NCI-H2227 (cell line): ENCODE measurements at regions not wholly inside any gene's neighbourhood (a gene's known extent, or its start where the extent isn't known, plus 50 kb on each side); places are given as distances from the start of the nearest gene placed in this dataset.
"Not testable (repeated sequence)": the region's sequence is repeated elsewhere in the genome, so short reads cannot be mapped to it uniquely, and the experiment has no call there.

Source experiments
- DNase-seq: peaks from one replicate; lab custom pipeline; 2025; ENCODE audit not compliant: unreplicated experiment; lab: John Stamatoyannopoulos, UW

DNA sequence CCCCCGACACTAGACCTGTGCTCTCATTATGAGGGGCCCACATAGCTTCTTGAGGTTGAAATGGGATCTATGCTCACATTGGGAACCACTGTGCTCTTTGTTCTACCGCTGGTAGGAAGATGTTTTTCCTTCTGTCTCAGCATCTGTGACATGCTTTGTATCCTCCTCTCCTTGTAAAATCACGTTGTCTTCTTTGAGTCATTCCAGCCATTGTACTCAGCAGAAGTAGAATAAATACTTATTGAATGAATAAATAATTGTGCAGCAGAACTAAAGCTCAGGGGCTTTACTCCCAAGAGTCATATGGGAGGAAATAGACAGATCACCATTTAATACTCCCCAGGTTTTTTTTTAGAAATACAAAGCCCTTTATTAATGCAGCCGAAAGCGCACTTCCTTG lies 66.3 kb upstream of the EDEM3 start:
- no peak for DNase-seq

DNA sequence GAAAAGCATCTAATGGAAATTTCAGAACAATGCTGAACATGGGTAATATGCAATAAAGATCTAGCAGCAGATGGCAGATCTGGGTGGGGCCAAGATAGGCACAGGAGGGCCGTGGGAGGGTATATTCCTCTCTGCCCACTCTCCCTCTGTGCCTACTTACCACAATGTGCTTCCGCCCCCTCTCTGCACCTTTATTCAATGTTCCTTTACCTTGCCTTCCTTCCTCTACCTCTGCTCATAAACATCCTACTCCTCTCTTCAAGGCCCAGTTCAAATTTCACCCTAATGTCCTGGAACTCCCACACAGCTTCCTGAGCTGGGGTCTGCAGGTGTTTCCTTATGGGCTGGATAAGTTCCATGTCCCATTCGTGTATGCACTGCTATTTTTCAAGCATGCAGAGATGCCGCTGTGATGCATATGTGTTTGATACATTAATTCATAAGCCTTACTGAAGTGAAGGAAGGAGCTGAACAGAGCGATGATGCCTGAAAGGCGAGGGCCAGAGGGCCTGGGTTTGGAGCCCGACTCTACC lies 65.6 kb upstream of the EDEM3 start:
- no peak for DNase-seq

DNA sequence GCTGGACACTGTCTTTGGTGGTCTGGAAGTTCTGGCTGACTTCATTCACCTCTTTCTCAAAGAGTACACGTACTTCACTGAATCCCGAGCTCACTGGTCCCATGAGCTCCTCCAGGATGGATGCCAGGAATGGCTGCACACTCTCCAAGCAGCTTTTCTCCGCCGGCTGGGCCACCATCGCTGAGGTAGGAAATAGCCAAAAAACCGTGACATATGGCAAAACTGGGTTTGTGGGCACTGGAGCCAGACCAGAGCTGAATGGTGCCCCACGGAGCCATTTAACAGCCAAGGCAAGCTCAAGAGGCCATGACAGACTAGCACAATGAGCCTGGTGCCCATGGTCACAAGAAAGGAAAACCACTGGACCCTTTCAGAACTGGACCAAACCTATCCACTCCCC lies 64.0 kb upstream of the EDEM3 start:
- DNase-seq: no peak

DNA sequence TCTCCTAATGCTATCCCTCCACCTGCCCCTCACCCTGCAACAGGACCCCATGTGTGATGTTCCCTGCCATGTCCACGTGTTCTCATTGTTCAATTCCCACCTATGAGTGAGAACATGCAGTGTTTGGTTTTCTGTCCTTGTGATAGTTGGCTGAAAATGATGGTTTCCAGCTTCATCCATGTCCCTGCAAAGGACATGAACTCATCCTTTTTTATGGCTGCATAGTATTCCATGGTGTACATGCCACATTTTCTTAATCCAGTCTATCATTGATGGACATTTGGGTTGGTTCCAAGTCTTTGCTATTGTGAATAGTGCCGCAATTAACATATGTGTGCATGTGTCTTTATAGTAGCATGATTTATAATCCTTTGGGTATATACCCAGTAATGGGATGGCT lies 62.3 kb upstream of the EDEM3 start:
- not testable (repeated sequence) for DNase-seq

DNA sequence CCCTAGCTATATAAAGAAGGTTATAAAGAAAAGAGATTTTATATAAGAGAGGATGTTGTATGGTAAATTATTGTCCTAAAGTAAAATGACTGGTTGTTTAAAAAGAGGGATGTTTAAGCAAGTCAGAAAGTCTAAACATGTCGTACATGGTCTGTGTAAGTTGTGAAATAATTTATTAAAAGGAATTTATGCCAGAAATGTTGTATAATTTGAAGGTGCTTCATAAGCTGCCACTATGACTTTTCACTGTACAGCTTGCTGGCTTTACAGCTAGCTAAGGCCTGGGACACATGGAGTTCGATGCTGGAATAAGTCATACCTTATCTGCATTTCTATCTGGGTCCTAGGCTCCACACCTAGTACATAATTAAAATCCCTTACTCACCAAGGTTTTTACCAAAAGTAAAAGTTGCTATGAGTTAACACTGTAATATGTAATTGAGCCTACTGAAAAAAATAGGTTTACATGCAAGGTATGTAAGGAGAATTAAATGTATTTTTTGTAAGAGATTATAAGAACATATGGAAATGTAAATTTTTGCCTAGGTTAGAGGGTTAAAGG lies 59.0 kb upstream of the EDEM3 start:
- DNase-seq: no peak

DNA sequence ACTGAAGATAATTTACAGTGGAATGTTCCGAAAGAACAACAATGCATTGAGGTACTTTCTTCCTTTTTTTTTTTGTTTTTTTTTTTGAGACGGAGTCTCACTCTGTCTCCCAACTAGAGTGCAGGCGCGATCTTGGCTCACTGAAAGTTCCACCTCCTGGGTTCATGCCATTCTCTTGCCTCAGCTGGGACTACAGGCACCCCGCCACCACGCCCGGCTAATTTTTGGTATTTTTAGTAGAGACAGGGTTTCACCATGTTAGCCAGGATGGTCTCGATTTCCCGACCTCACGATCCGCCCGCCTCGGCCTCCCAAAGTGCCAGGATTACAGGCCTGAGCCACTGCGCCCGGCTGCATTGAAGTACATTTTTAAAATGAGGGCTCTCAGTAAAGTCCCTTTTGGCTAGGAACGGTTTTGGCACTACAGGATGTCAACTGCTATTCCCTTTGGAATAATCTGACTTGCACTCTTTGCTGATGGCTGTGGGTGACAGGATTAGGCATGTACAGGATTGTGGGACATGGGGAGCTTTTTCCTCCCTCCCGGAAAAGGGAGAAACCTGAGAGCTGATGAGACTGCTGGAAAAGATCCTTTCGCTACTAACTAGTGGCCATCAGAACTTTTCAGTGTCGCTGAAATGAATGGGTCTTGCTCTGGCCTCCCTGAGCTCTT lies 56.9 kb upstream of the EDEM3 start:
- no peak for DNase-seq

DNA sequence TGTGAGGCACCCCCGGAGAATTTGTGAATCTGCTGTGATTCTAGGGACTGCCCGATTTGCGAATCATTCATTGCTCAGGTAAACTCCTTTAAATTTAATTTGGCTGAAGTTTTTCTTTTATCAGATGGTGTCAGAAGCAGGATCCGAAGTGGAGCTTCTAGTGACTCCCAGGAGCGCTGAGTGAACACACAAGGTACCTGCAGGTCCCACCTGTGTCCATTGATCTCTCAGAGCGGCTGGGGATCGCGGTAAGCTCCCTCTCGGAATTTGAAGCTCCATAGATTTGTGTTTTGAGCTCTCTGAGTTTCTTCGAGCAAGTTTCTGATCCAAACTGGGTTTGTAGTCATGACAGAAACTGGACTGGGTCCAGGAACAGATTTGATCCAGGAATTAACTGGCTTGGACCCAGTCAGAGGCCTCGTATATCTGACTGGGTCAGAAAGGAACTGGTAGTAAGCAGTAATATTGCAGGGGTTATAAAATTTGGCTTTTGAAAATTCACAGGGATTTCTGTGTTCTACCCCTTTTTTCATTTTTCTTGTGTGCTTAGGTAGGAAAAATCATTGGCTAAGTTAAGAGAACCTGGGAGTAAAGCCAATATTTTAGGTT lies 56.2 kb upstream of the EDEM3 start:
- no peak for DNase-seq

DNA sequence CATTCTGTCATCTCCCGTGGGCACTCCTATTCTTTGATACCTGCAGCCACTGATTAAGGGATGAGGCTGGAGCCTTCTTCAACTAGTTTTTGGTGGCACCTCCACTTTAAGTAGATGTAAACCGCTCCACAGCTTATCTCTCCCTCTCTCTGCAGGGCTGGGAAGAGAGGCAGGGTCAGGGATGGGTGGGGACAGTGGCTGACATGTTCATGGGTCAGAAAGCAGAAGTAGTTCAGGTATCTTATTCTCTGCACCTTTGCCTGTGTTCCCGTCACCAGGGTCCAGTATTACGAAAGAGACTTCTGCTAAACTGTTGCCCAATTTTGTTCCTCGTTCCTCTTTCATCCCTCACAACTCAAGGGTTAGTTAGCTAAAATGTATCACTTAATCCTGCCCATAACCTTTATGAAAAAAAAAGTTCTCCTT lies 51.7 kb upstream of the EDEM3 start:
- no peak for DNase-seq

DNA sequence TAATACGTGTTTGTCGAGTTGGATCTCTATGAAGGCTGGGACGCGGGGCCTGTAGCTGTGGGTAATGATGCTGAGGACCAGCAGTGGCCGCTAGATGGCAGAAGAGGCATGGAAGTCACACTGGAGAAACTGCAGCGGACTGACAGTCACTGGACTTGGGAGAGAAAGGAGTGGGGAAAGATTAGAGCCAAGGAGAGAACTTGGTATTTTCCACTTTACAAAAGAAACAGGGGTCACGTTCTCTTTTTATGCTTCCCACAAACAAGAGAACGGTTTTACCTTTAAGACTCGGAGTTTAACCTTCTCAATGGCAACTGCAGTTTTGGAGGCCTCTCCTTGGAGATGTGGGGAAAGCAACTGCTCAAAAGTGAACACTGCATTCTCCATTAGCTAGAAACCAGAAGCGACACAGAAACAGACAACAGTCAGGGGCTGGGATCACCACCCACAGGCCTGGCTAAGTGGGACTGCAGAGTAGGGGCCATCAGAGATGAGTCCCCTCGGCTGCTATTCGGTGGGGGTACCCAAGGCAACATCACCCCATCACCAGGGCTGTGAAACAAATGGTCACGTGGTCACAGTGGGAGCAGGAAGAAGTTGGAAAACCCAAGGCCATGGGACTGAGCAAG lies 51.1 kb upstream of the EDEM3 start:
- peak; percentile 87 for DNase-seq
